Natural killer cell (primary cell): ENCODE measurements at regions not wholly inside any gene's neighbourhood (a gene's known extent, or its start where the extent isn't known, plus 50 kb on each side); places are given as distances from the start of the nearest gene placed in this dataset.

ENCODE experiments used
- ATAC-seq, 3 donors: fragments of 150-1000 bp in 2 of 3; fragments of 200-7000 bp in 1 of 3; cut with Tn5 transposase; 1 replicate in 1 of 3; 2 replicates in 2 of 3; pipeline ENCODE4 v1.10.0; 2021; ENCODE audit warnings: mild to moderate bottlenecking in 2 of 3, moderate library complexity in 2 of 3
- DNase-seq, 2 donors: peaks; one replicate each; pipeline versions ENCODE4 v3.0.0 to v3.0.0-alpha.2; 2013 to 2021; ENCODE audit warnings: mixed read lengths in 1 of 2
- H3K27ac ChIP-seq: one replicate; pipeline ENCODE4 v1.5.1; 2013; ENCODE audit warnings: mild to moderate bottlenecking, low read length
- H3K27me3 ChIP-seq: one replicate; pipeline ENCODE4 v1.6.1; 2013; ENCODE audit warnings: low read length; ENCODE audit not compliant: control insufficient read depth, insufficient read depth
- H3K36me3 ChIP-seq: one replicate; pipeline ENCODE4 v1.6.1; 2013; ENCODE audit warnings: low read length; ENCODE audit not compliant: control insufficient read depth, insufficient read depth
- H3K4me1 ChIP-seq: one replicate; pipeline ENCODE4 v1.6.1; 2013; ENCODE audit warnings: low read length; ENCODE audit not compliant: control insufficient read depth, insufficient read depth
- H3K4me3 ChIP-seq: one replicate; pipeline ENCODE4 v1.5.1; 2013; ENCODE audit warnings: low read length
- H3K9me3 ChIP-seq: one replicate; pipeline ENCODE4 v1.6.1; 2013; ENCODE audit warnings: low read length; ENCODE audit not compliant: control insufficient read depth, insufficient read depth
- H3K27ac Mint-ChIP-seq, 2 donors: one replicate each; pipeline ENCODE4 v1.8.0; 2022; ENCODE audit warnings: mild to moderate bottlenecking in 2 of 2, mixed read lengths in 2 of 2, moderate library complexity in 1 of 2
- H3K27me3 Mint-ChIP-seq, 2 donors: one replicate each; pipeline ENCODE4 v1.8.0; 2022; ENCODE audit warnings: low read depth in 2 of 2, mixed read lengths in 2 of 2
- H3K36me3 Mint-ChIP-seq: one replicate; pipeline ENCODE4 v1.8.0; 2022; ENCODE audit warnings: mixed read lengths
- H3K4me1 Mint-ChIP-seq, 2 donors: one replicate each; pipeline ENCODE4 v1.8.0; 2022; ENCODE audit warnings: mixed read lengths in 2 of 2
- H3K4me3 Mint-ChIP-seq: one replicate; pipeline ENCODE4 v1.8.0; 2022; ENCODE audit warnings: mild to moderate bottlenecking, moderate library complexity, mixed read lengths
- H3K9me3 Mint-ChIP-seq, 2 donors: one replicate each; pipeline ENCODE4 v1.8.0; 2022; ENCODE audit warnings: mixed read lengths in 2 of 2
- WGBS: methylation state at CpG from one replicate; pipeline ENCODE4 v1.1.7; 2013; ENCODE audit warnings: missing lambda C conversion rate; ENCODE audit not compliant: insufficient coverage; 5-methylcytosine and 5-hydroxymethylcytosine counted together
- intact Hi-C: fragments of 100-400 bp; cut with micrococcal nuclease; formaldehyde crosslinking; loops from one replicate; pipeline ENCODE4 v1.14.2; 2022
- TF ChIP-seq, protein P1 (sequence below): fragments of 200-600 bp; IDR thresholded peaks from one replicate; pipeline ENCODE4 v1.8.0; 2022; ENCODE audit warnings: antibody characterized with exemption

- no peak overlapping the region for H3K27ac ChIP-seq
- H3K27me3 ChIP-seq = no peaks in the 10 kb centered on the region
- TF ChIP-seq, protein P1, sequence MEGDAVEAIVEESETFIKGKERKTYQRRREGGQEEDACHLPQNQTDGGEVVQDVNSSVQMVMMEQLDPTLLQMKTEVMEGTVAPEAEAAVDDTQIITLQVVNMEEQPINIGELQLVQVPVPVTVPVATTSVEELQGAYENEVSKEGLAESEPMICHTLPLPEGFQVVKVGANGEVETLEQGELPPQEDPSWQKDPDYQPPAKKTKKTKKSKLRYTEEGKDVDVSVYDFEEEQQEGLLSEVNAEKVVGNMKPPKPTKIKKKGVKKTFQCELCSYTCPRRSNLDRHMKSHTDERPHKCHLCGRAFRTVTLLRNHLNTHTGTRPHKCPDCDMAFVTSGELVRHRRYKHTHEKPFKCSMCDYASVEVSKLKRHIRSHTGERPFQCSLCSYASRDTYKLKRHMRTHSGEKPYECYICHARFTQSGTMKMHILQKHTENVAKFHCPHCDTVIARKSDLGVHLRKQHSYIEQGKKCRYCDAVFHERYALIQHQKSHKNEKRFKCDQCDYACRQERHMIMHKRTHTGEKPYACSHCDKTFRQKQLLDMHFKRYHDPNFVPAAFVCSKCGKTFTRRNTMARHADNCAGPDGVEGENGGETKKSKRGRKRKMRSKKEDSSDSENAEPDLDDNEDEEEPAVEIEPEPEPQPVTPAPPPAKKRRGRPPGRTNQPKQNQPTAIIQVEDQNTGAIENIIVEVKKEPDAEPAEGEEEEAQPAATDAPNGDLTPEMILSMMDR = no peak
- intact Hi-C loops = no loop called here
- Mint-ChIP-seq H3K27me3 (peaks cover 0 to 3% of the 10 kb centered on the region in 2 donors), H3K4me3 (no peak overlapping the region), H3K27ac (no peak overlapping the region), H3K9me3 (no peaks in the 10 kb centered on the region), H3K4me1 (no peaks in the 10 kb centered on the region), H3K36me3 (no peaks in the 10 kb centered on the region)
- no peaks in the 10 kb centered on the region for H3K36me3 ChIP-seq
- ATAC-seq (no peak), DNase-seq (no peak)
- WGBS = 81% methylated on average over 9 of the region's 9 CpGs
- H3K4me3 ChIP-seq = no peak overlapping the region
- no peaks in the 10 kb centered on the region for H3K4me1 ChIP-seq
- no peaks in the 10 kb centered on the region for H3K9me3 ChIP-seq
These were observed 389.7 kb downstream of the NXPE2 start for GRCh38 chr11:115067900-115068530.

DNA sequence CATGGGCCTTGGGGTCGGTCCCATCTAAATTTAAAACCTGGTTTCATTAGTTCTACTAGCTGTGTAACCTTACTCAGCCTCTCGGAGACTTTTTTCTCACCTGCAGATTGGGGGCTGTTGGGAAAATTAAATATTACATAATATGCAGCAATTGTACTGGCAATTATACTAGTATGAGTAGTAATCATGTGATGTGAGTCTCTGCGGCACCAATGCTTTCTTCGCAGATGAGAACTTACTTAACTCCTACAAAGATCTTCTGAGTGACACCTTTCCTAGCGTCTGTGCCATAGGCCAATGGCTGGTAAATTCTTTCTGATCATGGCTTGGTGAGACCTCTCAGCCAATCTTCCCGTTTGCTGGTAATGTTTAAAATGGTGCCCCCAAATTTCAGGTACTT is 391.3 kb downstream of the NXPE2 start:
- H3K27me3 ChIP-seq = no peaks in the 10 kb centered on the region
- DNase-seq (no peak), ATAC-seq (no peak)
- TF ChIP-seq, protein P1 = no peak
- 95% methylated on average over 5 of the region's 6 CpGs for WGBS
- intact Hi-C loops = no loop called here
- Mint-ChIP-seq H3K4me1 (no peaks in the 10 kb centered on the region), H3K27ac (no peak overlapping the region), H3K9me3 (peaks cover 0 to 3% of the 10 kb centered on the region in 2 donors), H3K4me3 (no peak overlapping the region), H3K36me3 (no peaks in the 10 kb centered on the region), H3K27me3 (peaks cover 0 to 2% of the 10 kb centered on the region in 2 donors)
- H3K36me3 ChIP-seq = no peaks in the 10 kb centered on the region
- no peaks in the 10 kb centered on the region for H3K9me3 ChIP-seq
- H3K4me3 ChIP-seq = no peak overlapping the region
- no peak overlapping the region for H3K27ac ChIP-seq
- H3K4me1 ChIP-seq = no peaks in the 10 kb centered on the region

DNA sequence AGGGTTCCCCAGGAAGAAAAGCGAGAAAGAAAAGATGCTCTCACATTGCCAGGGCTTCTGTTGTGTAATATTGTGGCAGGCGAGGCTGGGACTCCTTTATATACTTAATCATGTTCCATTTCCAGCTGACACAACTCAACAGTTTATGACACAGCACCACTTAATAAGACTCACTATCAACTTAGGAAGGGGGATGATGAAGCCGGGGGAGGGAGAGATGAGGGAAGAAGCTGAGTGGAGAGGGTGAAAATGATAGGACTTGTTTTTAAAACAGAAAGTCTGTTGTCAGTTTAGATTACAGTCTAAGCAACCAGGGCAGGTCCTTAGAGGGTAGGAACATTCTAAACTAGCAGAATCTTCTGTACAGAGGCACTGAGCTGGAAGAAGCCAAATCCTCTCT is 397.0 kb downstream of the NXPE2 start:
- WGBS = 83% methylated on average over 2 of the region's 3 CpGs
- Mint-ChIP-seq H3K9me3 (peaks cover 0 to 3% of the 10 kb centered on the region in 2 donors), H3K4me1 (no peaks in the 10 kb centered on the region), H3K27me3 (peaks cover 5 to 7% of the 10 kb centered on the region in 2 donors), H3K4me3 (no peak overlapping the region), H3K36me3 (no peaks in the 10 kb centered on the region), H3K27ac (no peak overlapping the region)
- no peaks in the 10 kb centered on the region for H3K36me3 ChIP-seq
- H3K4me3 ChIP-seq = no peak overlapping the region
- ATAC-seq (no peak), DNase-seq (no peak)
- H3K4me1 ChIP-seq = no peaks in the 10 kb centered on the region
- TF ChIP-seq, protein P1 = no peak
- no peaks in the 10 kb centered on the region for H3K9me3 ChIP-seq
- H3K27ac ChIP-seq = no peak overlapping the region
- intact Hi-C loops = no loop called here
- no peaks in the 10 kb centered on the region for H3K27me3 ChIP-seq

- TF ChIP-seq, protein P1 = no peak
- Histone ChIP-seq H3K36me3 (no peaks in the 10 kb centered on the region), H3K4me3 (no peak overlapping the region), H3K27me3 (no peaks in the 10 kb centered on the region), H3K9me3 (no peaks in the 10 kb centered on the region), H3K27ac (no peak overlapping the region), H3K4me1 (no peaks in the 10 kb centered on the region)
- no peak for ATAC-seq
- Mint-ChIP-seq H3K4me1 (no peaks in the 10 kb centered on the region), H3K27ac (no peak overlapping the region), H3K4me3 (no peak overlapping the region), H3K27me3 (peaks cover 3 to 13% of the 10 kb centered on the region in 2 donors), H3K36me3 (no peaks in the 10 kb centered on the region), H3K9me3 (peaks cover 0 to 3% of the 10 kb centered on the region in 2 donors)
- DNase-seq = no peak
- 81% methylated on average over 2 of the region's 2 CpGs for WGBS
- intact Hi-C loops = no loop called here
These were observed 399.4 kb downstream of the NXPE2 start for GRCh38 chr11:115077740-115078139.
